ENCODE measurements at regions not wholly inside any gene's neighbourhood (a gene's known extent, or its start where the extent isn't known, plus 50 kb on each side); places are given as distances from the start of the nearest gene placed in this dataset.

- TF ChIP-seq CTCF (IDR thresholded peaks at IDR 0.05; ENCODE audit: low read length): no peak
- TF ChIP-seq EZH2 (IDR thresholded peaks at IDR 0.05; ENCODE audit: borderline replicate concordance, low read length): no peak
Measured at GRCh38 chr9:7289773-7290172, 509.8 kb downstream of the DMAC1 start.
